Kidney epithelial cell (primary cell): ENCODE measurements at regions not wholly inside any gene's neighbourhood (a gene's known extent, or its start where the extent isn't known, plus 50 kb on each side); places are given as distances from the start of the nearest gene placed in this dataset.
"Not testable (repeated sequence)": the region's sequence is repeated elsewhere in the genome, so short reads cannot be mapped to it uniquely, and the experiment has no call there.

Experiments
- DNase-seq: peaks from one replicate; pipeline ENCODE4 v3.0.0-alpha.2; 2010; ENCODE audit warnings: low read depth
- H3K27me3 ChIP-seq: 2 replicates; pipeline ENCODE4 v1.6.0; 2011; ENCODE audit warnings: low read length; ENCODE audit not compliant: control insufficient read depth, insufficient read depth
- H3K36me3 ChIP-seq: 2 replicates; pipeline ENCODE4 v1.5.1; 2011; ENCODE audit warnings: low read length; ENCODE audit not compliant: control insufficient read depth, insufficient read depth
- H3K4me3 ChIP-seq: 2 replicates; pipeline ENCODE4 v1.5.1; 2011; ENCODE audit warnings: low read depth, mild to moderate bottlenecking, control low read depth, low read length
- CTCF ChIP-seq: IDR thresholded peaks from 2 replicates; pipeline ENCODE4 v1.5.1; 2011; ENCODE audit warnings: mild to moderate bottlenecking, moderate library complexity, low read length, control low read depth, inconsistent platforms; ENCODE audit not compliant: insufficient read depth, poor library complexity, severe bottlenecking

DNA sequence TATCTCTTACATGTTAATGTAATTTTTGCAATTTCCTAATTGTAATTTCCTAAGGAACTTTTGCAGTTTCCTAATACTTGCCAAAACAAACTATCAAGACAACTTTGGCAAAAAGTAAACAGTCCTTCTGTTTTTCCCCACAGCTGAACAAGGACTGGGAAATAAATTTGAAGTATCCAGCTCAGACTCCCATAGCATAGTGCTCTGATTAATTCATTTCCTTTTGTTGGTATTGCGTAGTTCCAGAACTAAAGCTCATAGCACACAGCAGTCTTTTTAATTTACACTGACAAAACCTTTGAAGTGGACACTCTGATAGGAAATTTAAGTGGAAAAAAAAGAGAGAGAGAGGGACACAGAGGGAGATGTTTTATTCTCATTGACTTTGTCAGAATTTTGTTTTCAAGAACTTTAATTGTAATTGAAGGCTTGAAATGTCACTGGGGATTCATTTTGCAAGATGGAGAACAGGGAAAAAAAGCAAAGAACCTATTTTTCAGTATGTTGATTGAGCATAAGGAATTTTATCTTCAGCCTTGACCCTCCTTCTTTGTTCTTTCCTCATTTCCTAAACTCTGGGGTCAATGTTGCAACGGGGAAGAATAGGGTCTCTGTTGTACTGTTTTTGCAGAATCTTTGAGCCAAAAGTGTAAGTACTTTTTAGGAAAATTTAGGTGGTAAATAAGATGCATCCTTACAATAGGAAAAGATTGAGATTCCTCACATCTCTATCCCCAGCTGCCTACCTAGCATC is 232.2 kb upstream of the NPSR1 start:
- no peak for DNase-seq
- TF ChIP-seq CTCF, result no peak
- H3K4me3 ChIP-seq, result no peak overlapping the region
- no peaks in the 10 kb centered on the region for H3K36me3 ChIP-seq
- H3K27me3 ChIP-seq, result no peaks in the 10 kb centered on the region

DNA sequence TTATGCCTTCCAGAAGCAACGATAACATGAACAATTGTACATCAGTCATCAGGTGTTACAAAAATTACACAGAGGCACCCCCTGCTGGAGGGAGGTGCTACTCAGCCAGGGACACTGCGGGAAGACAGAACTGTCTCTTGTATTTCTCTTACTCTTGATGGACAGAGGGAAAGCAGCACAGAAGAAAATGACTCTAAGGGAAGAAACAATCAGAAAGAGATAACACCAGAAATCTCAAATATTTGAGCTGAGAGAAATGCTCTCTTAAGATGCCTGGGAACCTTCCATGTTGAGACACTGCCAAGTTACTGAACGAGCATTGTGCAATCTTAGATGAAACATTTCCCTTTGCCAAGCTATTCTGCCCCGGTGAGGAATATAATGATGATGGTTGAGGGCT is 227.6 kb upstream of the NPSR1 start:
- peak; percentile 65 for TF ChIP-seq CTCF
- Histone ChIP-seq H3K36me3 (no peaks in the 10 kb centered on the region), H3K27me3 (no peaks in the 10 kb centered on the region), H3K4me3 (no peak overlapping the region)
- DNase-seq, result peak; percentile 14

DNA sequence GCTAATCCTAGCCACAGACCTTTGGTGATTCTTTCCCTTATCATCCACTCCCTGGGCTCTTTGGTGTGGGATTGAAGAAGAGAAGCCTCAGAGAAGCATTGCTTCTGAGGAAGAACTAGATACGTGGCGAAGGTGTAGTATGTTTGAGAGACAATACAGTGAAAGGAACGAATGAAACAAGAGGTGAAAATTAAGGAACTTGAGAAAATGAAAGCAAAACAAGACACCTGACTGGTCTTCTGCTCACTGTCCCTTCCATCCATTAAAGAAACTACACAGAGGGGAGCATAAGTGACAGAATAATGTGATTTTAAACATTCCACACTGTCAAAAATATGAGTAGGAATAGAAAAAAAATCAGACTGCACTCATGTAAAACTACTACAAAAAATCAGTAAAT is 219.6 kb upstream of the NPSR1 start:
- no peak for TF ChIP-seq CTCF
- DNase-seq, result no peak
- H3K36me3 ChIP-seq, result no peaks in the 10 kb centered on the region
- no peaks in the 10 kb centered on the region for H3K27me3 ChIP-seq
- no peak overlapping the region for H3K4me3 ChIP-seq

GRCh38 chr7:34445653-34446052 is 212.4 kb upstream of the NPSR1 start:
- no peaks in the 10 kb centered on the region for H3K36me3 ChIP-seq
- DNase-seq, result no peak
- no peak overlapping the region for H3K4me3 ChIP-seq
- H3K27me3 ChIP-seq, result no peaks in the 10 kb centered on the region
- no peak for TF ChIP-seq CTCF

DNA sequence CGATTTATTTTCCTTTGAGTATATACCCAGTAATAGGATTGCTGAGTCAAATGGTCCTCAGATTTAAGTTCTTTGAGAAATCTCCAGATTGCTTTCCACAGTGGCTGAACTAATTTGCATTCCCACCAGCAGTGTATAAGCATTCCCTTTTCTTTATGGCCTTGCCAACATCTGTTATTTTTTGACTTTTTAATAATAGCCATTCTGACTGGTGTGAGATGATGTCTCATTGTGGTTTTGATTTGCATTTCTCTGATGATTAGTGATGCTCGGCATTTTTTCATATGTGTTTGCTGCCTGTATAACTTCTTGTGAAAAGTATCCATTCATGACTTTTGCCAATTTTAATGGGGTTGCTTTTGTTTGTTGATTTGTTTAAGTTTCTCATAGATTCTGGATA is 209.5 kb upstream of the NPSR1 start:
- H3K27me3 ChIP-seq, DNase-seq, H3K4me3 ChIP-seq, H3K36me3 ChIP-seq: not testable (repeated sequence)

DNA sequence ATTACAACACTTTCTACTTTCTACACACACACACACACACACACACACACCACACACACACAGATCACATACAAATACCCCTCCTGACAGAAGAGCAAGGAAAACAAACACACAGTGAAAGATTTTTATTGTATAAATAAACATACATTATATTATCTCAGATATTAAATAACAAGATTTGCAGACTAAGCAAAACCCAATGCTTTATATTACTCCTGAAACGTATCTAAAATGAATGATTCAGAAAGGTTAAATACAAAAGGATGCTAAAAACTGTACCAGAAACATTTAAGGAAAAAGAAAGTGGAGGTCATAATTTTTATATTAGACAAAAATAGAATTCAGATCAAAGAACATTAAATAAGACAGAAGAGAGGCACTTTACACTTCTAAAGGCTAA is 208.3 kb upstream of the NPSR1 start:
- H3K27me3 ChIP-seq, result no peaks in the 10 kb centered on the region
- no peaks in the 10 kb centered on the region for H3K36me3 ChIP-seq
- DNase-seq, result no peak
- no peak for TF ChIP-seq CTCF
- no peak overlapping the region for H3K4me3 ChIP-seq
